Stimulated activated CD4-positive, alpha-beta T cell treated with anti-CD3 and anti-CD28 coated beads, Interleukin-15, amount 100 ng/mL, for 24 hours (primary cell): ENCODE measurements at regions not wholly inside any gene's neighbourhood (a gene's known extent, or its start where the extent isn't known, plus 50 kb on each side); places are given as distances from the start of the nearest gene placed in this dataset.
"Not testable (repeated sequence)": the region's sequence is repeated elsewhere in the genome, so short reads cannot be mapped to it uniquely, and the experiment has no call there.

Experiments used
- DNase-seq: peaks from one replicate; pipeline ENCODE4 v3.0.0-alpha.2; 2020

DNA sequence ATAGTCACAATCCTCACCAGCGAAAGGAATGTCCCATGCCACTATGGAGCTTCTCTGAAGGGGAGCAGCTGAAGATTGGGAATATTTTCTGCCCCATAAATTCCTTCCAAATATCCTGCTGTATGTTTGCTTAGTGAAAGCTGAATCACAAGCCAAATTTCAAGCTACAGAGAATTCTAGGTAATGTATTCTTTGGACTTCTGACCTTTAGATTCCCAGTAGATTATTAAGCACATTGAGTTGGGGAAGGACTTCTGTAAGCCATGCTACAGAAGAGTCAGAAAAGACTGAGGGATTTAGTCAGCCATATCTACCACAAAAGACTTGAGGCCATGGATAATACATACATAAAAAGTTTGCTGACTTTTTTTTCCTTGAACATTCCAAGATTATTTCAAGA lies 1342.0 kb upstream of the NUDT12 start:
- DNase-seq: no peak

DNA sequence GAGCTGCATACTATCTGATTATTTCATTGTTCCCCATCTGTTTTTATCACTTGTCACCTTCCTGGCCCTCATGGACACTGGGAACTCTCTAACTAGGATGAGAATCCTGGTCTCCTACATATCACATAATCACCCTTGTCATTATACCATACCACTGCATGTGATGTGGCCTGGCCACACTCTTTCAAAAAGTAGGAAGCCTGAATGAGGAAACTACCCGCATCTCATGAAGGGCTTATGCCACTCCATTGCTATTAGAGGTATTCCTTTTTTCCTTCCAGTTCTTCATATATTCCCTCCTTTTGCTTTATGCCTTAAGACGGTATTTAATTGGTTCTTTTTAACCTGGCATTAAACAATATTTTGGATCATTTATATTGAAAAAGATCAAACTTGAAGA lies 1341.4 kb upstream of the NUDT12 start:
- no peak for DNase-seq

DNA sequence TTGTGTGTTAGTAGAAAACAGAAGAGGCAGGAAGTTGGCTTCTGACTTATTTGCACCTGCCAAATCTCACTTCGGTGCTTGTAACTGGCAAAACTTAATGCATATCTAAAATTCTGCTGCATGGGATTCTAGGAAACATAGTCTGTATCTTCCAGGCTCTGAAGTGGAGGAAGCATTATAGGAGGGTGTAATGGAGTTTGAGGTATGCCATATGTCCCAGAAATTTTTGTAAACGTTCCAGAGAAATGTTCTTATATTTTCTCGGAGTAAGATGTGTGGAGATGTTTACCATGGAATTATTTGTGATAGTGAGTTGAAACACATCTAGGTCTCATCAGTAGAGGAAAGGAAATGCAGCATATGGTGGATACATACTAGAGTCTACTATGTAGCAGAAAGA lies 1329.0 kb upstream of the NUDT12 start:
- DNase-seq: no peak

DNA sequence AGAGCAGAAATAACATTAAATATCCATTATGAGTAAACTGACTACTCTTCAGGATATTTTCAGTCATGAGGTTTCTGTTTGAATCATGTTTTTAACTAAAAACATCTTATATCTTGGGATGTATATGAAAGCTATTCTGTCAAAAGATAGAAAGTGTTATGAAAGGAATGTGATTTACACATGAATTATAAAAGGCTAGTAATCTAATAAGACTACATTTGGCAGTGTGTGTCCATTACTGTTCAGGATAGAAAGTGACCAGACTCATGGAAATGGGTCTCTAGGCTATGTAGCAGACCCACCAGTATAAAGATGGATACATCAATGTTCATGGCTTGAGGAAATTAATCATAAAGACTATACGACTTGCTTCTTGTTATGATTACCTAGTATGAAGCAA lies 1328.2 kb upstream of the NUDT12 start:
- DNase-seq: no peak

DNA sequence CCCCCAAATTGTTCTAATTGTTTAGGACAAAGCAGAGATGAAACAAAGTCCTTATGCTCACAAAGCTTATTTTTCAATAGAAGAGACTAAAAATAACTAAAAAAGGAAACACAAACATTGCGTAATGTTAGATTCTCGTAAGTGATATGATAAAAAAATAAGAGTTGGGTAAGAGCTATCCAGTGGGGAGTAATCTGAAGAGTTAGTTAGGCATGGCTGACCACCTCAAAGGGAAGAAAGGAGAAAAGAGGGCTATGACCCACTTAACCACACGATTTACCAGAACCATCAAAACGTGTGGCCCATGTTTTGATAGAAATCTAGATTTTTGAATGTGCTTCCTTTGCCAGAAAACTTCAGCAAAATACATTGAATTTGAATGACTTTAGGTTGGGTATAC lies 1296.8 kb upstream of the NUDT12 start:
- DNase-seq: no peak

DNA sequence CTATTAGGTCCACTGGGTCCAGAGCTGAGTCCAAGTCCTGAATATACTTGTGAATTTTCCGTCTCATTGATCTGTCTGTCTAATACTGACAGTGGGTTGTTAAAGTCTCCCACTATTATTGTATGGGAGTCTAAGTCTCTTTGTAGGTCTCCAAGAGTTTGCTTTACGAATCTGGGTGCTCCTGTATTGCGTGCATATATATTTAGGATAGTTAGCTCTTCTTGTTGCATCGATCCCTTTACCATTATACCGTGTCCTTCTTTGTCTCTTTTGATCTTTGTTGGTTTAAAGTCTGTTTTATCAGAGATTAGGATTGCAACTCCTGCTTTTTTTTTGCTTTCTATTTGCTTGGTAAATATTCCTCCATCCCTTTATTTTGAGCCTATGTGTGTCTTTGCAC lies 1289.5 kb upstream of the NUDT12 start:
- not testable (repeated sequence) for DNase-seq

DNA sequence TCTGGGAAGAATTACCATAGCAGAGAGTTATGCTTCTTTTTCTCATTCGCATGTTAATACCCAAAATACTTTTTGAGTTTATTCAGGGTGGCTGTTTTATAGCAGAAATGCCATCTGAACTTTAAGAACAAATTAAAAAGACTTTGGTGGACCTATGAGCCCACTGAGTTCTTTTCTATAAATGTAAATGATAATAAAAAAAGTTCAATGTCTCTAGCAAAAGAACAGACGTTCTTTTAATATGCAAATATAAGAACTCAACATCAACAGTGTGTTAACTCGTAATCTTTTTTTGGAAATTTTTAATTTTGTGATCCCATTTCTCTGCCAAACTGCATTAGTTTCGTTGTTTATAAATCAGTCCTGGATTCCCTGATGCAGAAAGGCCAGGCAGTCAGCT lies 1283.0 kb upstream of the NUDT12 start:
- DNase-seq: no peak

DNA sequence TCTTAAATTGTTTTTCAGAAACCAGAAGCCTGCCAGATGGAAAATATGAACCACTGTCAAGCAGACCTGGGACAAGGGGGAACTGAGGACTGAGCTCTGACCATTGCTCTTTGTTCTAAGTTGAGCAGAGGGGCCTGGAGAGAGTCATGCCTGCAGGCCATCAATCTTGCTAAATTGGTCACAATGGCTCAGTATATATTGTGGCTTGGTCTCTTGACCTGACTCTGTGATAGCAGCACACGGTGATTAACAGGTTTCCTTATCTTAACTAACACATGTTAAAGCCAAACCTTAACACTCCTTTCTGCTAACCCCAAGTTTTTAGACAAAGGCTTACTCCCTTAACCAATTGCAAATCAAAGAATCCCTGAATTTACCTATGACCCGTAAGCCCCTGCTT lies 1281.2 kb upstream of the NUDT12 start:
- DNase-seq: no peak

DNA sequence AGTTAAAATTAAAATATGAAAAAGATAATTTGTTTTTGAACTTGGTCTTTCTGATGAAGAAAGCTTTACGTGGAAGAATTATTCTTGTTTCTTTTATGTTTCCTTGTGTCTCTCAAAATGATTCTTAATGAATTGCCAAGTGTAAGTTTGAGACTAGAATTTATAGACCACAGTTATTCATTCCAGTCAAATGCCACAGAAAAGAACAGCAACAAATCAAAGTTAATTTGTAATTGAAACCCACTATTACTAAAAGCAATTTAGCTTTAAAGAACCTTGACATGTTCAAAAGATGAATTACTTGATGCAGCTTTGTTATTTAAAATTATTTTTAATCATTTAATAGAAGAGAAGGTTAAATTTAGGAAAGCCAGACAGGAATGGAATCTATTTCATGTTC lies 1277.7 kb upstream of the NUDT12 start:
- no peak for DNase-seq

DNA sequence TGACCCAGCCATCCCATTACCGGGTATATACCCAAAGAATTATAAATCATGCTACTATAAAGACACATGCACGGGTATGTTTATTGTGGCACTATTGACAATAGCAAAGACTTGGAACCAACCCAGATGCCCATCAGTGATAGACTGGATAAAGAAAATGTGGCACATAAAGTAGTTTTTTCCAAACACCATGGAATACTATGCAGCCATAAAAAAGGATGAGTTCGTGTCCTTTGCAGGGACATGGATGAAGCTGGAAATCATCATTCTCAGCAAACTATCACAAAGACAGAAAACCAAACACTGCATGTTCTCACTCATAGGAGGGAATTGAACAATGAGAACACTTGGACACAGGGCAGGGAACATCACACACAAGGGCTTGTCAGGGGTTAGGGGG lies 1268.9 kb upstream of the NUDT12 start:
- DNase-seq: not testable (repeated sequence)

DNA sequence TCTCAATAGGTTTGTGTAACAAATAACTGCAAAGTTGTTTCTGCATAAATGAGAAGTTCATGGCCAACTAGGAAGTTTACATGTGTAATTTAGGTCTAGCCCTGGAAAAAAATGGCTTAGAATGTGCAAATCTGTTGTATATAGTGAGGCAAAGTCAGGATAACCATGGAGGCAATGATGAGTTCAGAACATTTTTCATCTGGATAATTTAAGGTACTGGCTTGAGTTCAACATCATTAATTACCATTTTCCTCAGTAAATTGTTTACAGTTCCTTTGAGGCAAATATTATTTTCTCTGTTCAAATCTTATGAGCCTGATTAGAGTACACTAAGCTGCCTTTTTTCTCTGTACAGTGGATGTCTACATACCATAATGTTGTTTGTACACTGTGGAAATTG lies 1259.0 kb upstream of the NUDT12 start:
- no peak for DNase-seq

DNA sequence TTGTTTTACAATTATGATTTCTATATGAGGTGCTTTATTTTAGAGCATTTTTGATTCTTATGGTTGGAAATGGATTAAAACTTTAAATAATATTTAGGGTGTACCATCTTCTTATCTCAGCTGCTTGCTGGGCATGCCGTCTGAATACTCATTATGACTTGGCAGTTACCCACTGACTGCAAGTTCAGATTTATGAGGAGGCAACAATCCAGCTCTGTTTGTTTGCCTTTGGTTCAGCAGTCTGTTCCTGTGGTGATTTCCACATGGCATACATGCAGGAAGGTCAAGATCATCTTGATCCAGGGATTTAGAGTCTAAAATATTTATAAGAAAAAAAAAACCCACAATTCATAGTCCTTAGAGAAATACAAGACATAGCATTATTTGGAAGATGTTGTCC lies 1254.5 kb upstream of the NUDT12 start:
- no peak for DNase-seq

DNA sequence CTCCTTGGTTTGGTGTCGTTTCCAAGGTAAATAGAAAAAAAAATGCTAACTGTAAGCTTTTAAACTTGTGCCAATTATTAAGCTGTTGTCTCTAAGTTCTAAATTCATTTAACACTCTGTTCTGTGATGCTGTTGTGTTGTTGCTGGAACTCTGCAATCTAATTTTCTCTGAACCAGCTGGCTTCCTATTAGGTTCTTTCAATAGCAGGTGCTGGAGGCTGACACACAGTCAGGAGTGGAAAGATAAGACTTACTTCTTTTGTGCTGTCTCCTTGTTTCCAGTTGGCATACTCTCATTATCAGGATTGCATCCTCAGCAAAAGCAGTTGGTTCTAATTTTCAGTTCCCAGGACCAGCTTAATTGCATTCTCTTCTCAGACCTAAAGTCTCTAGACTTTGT lies 1252.6 kb upstream of the NUDT12 start:
- no peak for DNase-seq

DNA sequence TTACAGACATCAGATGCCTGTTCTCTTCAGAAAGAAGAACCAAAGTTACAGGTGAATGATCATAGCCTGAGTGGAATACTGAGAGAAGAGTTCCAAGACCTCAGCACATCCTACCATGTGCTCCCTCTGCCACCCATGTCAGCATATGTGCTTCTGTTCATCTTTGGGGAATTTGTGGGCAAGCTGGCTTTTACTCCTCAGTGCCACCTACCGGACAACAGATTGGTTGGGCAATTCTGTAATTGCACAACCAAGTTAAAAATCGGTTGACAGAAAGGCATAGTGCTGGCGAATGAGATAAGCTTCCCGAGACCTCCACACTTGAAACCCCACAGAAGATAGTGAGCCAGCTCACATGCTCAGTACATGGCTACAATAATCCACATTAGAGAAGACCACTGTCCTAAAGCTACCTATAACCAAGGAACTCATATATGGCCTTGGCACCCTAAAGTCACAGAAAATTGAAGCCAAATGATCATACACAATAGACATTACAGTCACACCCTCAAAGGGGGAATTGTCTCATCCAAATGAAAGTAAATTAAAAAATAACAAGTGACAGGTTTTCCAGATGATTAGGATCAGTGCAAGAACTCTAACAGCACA lies 1238.0 kb upstream of the NUDT12 start:
- no peak for DNase-seq

DNA sequence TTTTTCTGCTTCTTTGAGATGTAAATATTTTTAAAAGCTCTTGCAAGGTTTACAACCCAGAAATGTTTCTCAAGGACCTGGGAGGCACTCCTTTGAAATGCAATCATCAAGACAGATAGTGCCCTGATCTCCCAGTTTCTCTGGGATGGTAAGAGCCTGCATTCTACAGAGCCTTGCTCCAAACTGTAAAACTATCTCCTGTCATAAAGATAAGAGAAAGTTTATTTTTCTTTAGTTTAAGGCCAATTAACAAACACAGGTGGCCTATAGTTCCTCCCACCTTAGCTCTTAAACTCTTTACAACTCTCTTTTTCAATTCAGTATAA lies 1231.1 kb upstream of the NUDT12 start:
- no peak for DNase-seq

DNA sequence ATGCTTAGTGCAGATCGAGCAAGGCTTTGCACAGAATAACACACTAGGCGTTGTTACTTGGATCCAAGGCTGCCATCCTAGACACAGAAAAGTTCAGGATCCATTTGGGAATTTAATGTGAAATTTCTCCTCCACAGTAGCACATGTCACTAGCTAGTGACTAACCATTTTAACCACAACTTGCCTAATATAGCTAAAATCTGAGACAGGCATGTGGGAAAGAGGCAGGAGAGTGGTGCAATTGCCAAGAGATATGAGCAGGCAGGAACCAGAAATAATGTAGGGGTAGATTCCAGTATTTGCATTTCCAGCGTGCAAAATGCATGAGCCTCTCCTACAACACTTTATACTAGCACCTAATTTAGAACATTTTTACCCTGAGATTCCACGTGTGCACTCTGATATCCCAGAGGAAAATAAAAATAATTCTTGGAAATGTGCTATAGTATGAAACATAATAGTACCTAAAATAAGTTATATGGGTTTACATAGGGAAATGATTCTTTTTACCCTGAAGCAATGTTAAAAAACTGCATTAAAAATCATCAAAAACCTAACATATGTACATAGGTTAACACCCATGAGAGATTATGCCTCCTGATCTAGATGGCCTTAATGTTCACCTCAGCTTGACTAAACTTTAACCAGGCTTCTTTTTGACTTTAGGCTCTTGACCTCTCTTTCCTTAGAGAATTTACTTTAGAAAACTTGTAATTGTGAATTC lies 1230.6 kb upstream of the NUDT12 start:
- DNase-seq: no peak

DNA sequence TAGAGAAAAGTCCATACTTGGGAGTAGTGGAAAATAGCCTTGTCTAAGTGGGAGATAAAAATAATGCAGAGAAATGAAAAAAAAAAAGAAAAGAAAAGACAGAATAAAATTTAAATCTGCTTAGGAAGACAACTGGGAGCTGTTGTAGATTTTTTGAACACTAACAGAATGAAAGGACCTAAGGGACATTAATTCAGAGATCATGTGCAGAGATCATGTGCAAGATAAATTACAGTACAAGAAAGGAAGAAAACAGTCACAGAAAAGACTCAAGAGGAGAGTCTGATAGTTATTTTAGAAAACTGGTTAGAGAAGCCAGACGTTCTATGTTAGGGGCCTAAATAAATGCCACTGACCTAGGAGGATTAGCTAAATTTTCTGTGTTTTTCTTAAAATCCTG lies 1226.8 kb upstream of the NUDT12 start:
- DNase-seq: no peak

DNA sequence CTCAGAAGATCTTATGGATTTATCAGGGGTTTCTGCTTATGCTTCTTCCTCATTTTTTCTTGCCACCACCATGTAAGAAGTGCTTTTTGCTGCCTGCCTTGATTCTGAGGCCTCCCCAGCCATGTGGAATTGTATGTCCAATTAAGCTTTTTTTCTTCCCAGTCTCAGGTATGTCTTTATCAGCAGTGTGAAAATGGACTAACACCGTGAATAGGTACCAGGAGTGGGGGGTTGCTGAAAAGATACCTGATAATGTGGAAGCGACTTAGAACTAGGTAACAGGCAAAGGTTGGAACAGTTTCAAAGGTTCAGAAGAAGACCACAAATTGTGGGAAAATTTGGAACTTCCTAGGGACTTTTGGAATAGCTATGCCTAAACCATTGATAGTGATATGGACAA lies 1222.5 kb upstream of the NUDT12 start:
- DNase-seq: no peak

DNA sequence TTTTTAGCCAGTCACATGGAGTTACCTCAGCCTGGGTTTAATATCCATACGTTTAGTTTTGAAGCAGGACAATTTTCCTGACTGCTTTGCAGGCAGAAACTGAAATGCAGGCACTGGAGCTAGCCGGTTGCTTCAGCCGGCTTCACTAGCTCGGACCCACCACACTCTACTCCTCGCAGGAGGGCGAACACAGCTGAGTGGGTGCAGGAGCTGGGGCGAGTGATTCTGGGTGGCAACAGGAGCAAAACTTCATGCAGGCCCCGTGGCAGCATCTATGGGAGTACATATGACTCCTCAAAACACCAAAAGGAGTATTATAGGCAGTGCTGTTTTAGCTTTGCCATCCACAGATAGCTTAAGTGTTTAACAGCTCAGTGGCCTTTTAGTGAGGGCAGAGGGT lies 1211.8 kb upstream of the NUDT12 start:
- no peak for DNase-seq

DNA sequence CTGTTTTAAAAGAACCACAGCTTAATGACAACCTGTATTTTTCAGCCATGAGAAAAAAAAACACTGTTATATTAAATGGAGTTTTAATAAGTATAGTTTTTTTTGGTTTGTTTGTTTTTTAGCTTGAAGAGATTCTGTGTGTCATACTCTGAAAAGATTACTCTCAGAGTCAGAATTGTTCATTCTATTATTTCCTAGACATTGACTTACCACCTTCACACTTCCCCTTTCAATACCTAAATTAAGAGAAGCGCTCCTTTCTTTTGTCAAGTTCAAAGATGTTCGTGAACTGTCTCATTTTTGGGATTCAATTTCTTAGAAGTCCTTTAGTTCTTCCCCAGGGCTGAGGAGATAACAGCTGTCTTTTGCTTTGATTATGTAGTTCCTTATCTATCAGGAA lies 1201.6 kb upstream of the NUDT12 start:
- DNase-seq: no peak

DNA sequence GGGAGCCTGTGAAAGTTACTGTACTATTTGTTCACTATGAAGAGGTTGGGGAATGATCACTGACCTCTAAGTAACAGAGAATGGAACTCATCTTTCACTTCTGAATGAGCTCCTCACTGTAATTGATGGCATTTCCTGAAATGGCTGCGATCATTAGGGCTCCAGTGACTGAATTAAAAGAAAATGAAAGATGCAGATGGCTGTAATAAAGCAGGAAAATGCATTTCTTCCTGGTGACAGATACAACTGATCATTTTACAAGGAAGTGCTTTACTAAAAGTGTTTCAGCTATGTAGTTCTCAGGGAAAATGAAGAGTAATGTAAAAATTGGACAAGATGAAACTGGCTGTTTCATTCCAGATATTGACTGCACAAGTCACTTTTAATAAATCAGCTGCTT lies 1200.6 kb upstream of the NUDT12 start:
- no peak for DNase-seq

DNA sequence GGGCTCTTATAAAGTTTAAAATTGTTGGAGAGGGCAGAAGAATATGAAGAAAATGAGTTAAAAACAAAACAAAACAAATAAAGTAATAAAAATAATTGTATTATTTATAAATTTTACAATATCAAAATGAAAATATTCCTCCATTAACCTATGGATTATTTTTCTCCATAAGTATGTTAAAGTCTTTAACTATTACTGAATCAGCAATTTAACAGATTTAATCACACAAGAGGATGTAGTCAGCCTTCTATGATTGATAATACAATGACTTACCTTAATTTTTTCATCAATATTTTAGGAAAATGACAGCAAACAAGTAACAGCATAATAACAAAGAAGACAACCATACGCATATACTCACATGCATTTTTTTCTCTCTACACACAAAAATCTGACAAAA lies 1195.3 kb upstream of the NUDT12 start:
- no peak for DNase-seq

DNA sequence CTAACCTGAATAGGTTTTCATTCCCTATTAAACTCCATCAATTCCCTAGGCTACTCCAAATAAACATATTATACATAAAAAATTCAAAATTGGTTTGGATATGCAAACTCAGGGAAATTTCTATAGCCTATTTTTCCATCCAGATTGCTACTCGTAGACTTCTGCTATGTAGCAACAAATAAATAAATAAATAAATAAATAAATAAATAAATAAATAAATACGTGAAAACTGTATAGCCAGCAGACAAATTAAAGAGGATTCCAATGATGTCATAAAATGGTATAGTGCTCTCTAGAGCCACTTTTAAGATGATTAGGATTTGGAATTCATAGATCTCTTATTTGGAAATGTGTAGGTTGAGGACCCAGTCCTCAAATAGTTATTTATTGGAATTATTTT lies 1193.2 kb upstream of the NUDT12 start:
- DNase-seq: no peak

DNA sequence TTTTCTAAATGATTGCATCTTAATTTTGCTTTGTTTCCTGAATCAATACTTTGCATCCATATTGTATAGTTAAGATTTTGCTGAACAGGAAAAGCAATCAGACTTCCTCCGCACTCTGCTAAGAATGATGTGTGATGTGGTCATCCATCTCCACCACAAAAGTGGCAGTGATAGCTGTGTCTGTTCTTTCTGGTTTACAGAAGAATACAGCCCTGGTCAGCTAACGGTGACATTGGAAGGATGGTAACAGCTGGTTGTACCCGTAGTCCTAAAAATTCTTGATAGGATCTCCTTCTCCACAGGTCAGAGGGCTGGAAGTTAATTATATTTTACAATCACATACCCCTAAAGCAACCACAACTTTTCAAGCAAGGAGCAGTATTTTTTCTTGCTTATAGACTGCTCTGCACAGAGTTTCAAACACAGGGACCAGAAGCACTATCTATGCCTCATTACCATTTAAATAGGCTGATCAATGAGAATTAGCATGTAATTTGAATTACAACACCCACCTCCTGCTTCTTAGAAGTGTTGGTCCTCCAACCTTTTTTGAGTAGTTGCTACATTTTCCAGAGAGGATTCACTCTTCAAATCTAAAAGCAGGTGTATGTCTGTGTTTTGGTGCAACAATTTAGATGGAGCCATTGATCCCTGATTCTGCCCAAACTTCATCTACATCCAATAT lies 1191.9 kb upstream of the NUDT12 start:
- no peak for DNase-seq

DNA sequence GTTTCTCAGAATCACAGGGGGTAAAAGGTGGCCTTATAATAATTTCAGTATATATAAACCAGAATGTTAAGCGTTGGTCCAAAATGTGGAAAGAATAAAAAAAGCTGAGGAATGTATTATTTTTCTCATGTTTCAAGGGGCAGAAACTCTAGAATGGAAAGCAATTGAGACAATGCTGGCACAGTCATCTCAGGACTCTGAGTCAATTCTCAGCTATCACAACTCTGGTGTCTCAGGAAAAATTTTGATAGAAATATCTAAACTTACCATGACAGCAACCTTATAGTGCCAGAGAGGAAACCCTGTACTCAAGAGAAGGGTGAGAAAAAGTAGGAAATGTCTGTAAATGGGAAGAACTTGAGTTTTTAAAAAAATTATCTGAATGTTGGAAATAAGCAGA lies 1189.4 kb upstream of the NUDT12 start:
- no peak for DNase-seq
